ENCODE measurements at regions not wholly inside any gene's neighbourhood (a gene's known extent, or its start where the extent isn't known, plus 50 kb on each side); places are given as distances from the start of the nearest gene placed in this dataset.

- peak overlapping the region in 1 of 4 donors; percentile 60 for H3K27ac ChIP-seq
- H3K9me3 ChIP-seq = no peaks in the 10 kb centered on the region
Measured at GRCh38 chr3:11096266-11097139, 57.8 kb upstream of the HRH1 start.

DNA sequence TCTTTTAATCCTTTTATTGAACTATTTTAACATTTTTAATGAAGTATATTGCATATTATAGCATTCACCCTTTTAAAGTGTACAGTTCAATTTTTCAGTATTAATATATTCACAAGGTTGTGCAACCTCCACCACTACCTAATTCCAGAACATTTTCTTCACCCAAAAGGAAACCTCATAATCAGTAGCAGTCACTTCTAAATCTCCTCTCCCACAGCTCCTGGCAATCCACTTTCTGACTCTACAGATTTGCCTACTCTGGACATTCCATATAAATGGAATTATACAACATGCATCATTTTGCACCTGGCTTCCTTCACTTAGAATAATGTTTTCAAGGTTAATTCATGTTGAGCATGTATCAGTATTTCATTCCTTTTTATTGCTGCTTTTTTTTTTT, 55.0 kb upstream of the HRH1 start:
- H3K27me3 ChIP-seq = no peaks in the 10 kb centered on the region
- no peak for DNase-seq
- no peak overlapping the region for H3K4me3 ChIP-seq
- H3K9me3 ChIP-seq = peaks cover 0 to 8% (median 0%) of the 10 kb centered on the region in 4 donors
- no peaks in the 10 kb centered on the region for H3K36me3 ChIP-seq
- TF ChIP-seq POLR2A (IDR thresholded peaks at IDR 0.05) (no peak), CTCF (IDR thresholded peaks at IDR 0.05) (no peak)
- H3K27ac ChIP-seq = no peak overlapping the region
- H3K4me1 ChIP-seq = peaks cover 0 to 13% (median 3%) of the 10 kb centered on the region in 4 donors

More at GRCh38 chr3:11096266-11097139, 57.8 kb upstream of the HRH1 start:
- H3K27me3 ChIP-seq = no peaks in the 10 kb centered on the region
- DNase-seq = peak in 2 of 3 donors; percentile 67 to 70
- no peak for TF ChIP-seq CTCF (IDR thresholded peaks at IDR 0.05)
- H3K36me3 ChIP-seq = no peaks in the 10 kb centered on the region
- H3K4me1 ChIP-seq = peaks cover 0 to 13% (median 3%) of the 10 kb centered on the region in 4 donors
- peak overlapping the region in 1 of 4 donors; percentile 28 for H3K4me3 ChIP-seq

All from Peyer's patch (tissue), 4 donors.